Heart left ventricle (tissue), 16 donors: ENCODE measurements at regions not wholly inside any gene's neighbourhood (a gene's known extent, or its start where the extent isn't known, plus 50 kb on each side); places are given as distances from the start of the nearest gene placed in this dataset.

Experiments used
- ATAC-seq, 4 donors: fragments of 200-7000 bp; cut with Tn5 transposase; one replicate each; pipeline ENCODE4 v1.9.1; 2020 to 2022; ENCODE audit warnings: moderate library complexity in 4 of 4, mild to moderate bottlenecking in 3 of 4, moderate number of reproducible peaks in 1 of 4
- DNase-seq, 5 donors: peaks; one replicate each; pipeline ENCODE4 v3.0.0-alpha.2; 2020
- H3K27ac ChIP-seq, 12 donors: fragments of 200-600 bp; sonication (generic) in 4 of 12; one replicate each; pipeline versions ENCODE4 v1.5.0 to v1.8.0; 2016 to 2022; ENCODE audit warnings: mild to moderate bottlenecking in 2 of 12
- H3K27me3 ChIP-seq, 9 donors: fragments of 200-600 bp; sonication (generic) in 2 of 9; one replicate each; pipeline versions ENCODE4 v1.5.1 to v1.8.0; 2016 to 2022; ENCODE audit warnings: mild to moderate bottlenecking in 3 of 9
- H3K36me3 ChIP-seq, 9 donors: fragments of 200-600 bp; sonication (generic) in 2 of 9; one replicate each; pipeline versions ENCODE4 v1.5.0 to v1.8.0; 2018 to 2022; ENCODE audit warnings: mild to moderate bottlenecking in 2 of 9
- H3K4me1 ChIP-seq, 12 donors: fragments of 200-600 bp; sonication (generic) in 4 of 12; one replicate each; pipeline versions ENCODE4 v1.5.0 to v1.8.0; 2016 to 2022; ENCODE audit warnings: mild to moderate bottlenecking in 3 of 12
- H3K4me3 ChIP-seq, 12 donors: fragments of 200-600 bp; sonication (generic) in 4 of 12; one replicate each; pipeline versions ENCODE4 v1.5.0 to v1.8.0; 2017 to 2022; ENCODE audit warnings: mild to moderate bottlenecking in 9 of 12, moderate library complexity in 4 of 12
- H3K9me3 ChIP-seq, 12 donors: fragments of 200-600 bp; sonication (generic) in 4 of 12; one replicate each; pipeline versions ENCODE4 v1.5.0 to v1.8.0; 2016 to 2022; ENCODE audit warnings: mild to moderate bottlenecking in 1 of 12
- CTCF ChIP-seq, 12 donors: fragments of 200-600 bp; sonication (generic) in 4 of 12; IDR thresholded peaks; one replicate each; pipeline versions ENCODE4 v1.5.0 to v1.8.0; 2018 to 2022; ENCODE audit warnings: antibody characterized with exemption in 12 of 12, mild to moderate bottlenecking in 5 of 12
- POLR2A ChIP-seq, 2 donors: fragments of 450-650 bp; IDR thresholded peaks; one replicate each; pipeline ENCODE4 v1.6.1; 2017; ENCODE audit warnings: antibody characterized with exemption in 2 of 2, mild to moderate bottlenecking in 2 of 2, moderate library complexity in 2 of 2
- WGBS, 4 donors: extraction: QIAGEN DNeasy Blood & Tissue Kit in 2 of 4; methylation state at CpG; one replicate each; pipeline versions ENCODE4 v1.1.5 to v1.1.7; 2013 to 2018; 5-methylcytosine and 5-hydroxymethylcytosine counted together
- intact Hi-C, 10 donors: fragments of 100-400 bp; cut with DNase I; formaldehyde crosslinking; loops; one replicate each; pipeline versions ENCODE4 v1.11.1 to v1.14.2; 2022
- donor health status: ischemic (EF 13 %, LVEDD 7.1; RV severe dilation, severe dysfunction).
- donor health status: healthy with polysubstance abuse.
- donor health status: DM: no; HTN: yes; CAD: no.
- donor health status: DM: no; HTN: no; CAD: no.
- donor health status: ischemic (EF 25% LVEDD 6.9; RV normal size, moderate dysfunction).
- donor health status: ischemic (EF 25% LVEDD 5.7; RV mildly dilated, moderate dysfunction).
- donor health status: healthy.
- donor health status: DM: yes; HTN: yes; CAD: no.
- donor health status: ischemic (EF 35%, LVEDD 5.7; RV mildly dilated, moderate dysfunction).
- donor health status: nonischemic (EF 11% LVEDD 7.7; RV severe dilation, severe dysfunction).
- donor health status: DM: yes; HTN: yes; CAD: no.
- donor health status: PGD.
- donor health status: ischemic (EF 29% LVEDD 5.4; RV normal size, mild dysfunction).
- donor health status: nonischemic (EF 23%, LVEDD 6.1; RV moderate dilation, normal function).

DNA sequence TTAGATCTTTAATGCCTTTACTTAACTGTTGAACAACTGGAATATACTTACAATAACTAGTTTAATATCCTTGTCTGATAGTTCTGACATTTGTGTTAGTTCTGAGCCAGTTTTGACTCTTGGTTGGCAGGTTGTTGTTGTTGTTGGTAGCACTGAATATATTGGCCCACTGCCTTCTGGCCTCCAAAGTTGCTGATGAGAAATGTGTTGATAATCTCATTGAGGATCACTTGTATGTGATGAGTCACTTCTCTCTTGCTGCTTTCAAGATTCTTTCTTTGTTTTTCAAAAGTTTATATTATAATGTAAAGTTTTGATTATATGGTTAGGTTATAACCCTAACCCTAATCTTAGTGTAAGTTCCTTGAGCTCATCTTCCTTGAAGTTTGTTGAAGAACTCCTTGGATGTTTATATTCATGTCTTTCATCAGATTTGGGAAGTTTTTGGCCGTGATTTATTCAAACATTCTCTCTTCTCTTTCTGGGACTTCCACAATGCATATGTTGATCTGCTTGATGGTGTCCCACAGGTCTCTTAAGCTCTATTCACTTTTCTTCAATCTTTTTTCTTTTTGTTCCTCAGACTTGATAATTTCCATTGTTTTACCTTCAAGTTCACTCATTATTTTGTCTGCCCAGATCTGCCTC is 149.7 kb downstream of the FGF18 start:
- H3K4me1 ChIP-seq, result peaks cover 0 to 18% (median 0%) of the 10 kb centered on the region in 12 donors
- ATAC-seq, result no peak
- 0 to 84% (median 0%) methylated on average over 1 of the region's 1 CpG for WGBS, 4 donors
- H3K4me3 ChIP-seq, result no peak overlapping the region
- intact Hi-C loops, result no loop called here
- DNase-seq, result no peak
- no peaks in the 10 kb centered on the region for H3K36me3 ChIP-seq
- TF ChIP-seq CTCF (IDR thresholded peaks at IDR 0.05) (no peak), POLR2A (IDR thresholded peaks at IDR 0.05) (no peak)
- no peaks in the 10 kb centered on the region for H3K27me3 ChIP-seq
- H3K27ac ChIP-seq, result no peak overlapping the region
- peaks cover 0 to 28% (median 14%) of the 10 kb centered on the region in 12 donors for H3K9me3 ChIP-seq

- intact Hi-C loops, result loop anchor here in 5 of 10 donors (10.0 kb wide), 2 partner anchors 76 to 146 kb away; no protein-coding TSS in a partner anchor
Measured at GRCh38 chr5:171570244-171570825, 150.9 kb downstream of the FGF18 start.

DNA sequence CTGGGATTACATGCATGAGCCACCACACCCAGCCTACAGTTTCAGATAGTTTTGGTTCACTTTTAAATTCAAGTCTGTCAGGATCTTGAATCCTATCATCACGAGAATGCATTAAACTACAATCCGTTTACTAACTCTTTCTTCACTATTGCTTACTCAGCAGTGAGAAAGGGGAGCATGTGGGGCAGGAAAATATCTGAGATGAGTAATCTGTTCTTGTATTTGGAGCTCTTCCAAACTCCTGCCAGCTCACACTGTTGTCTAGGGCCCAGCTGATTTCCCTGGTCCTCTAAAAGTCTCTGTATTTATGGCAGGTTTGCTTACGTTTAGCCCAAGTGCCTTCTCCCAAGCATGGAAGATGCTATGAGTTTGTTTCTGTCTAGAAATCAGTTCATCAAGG is 152.2 kb downstream of the FGF18 start:
- Histone ChIP-seq H3K36me3 (no peaks in the 10 kb centered on the region), H3K9me3 (peaks cover 0 to 28% (median 16%) of the 10 kb centered on the region in 12 donors), H3K4me3 (no peak overlapping the region), H3K4me1 (peaks cover 0 to 18% (median 0%) of the 10 kb centered on the region in 12 donors), H3K27ac (peak overlapping the region in 1 of 12 donors; percentile 78), H3K27me3 (no peaks in the 10 kb centered on the region)
- no peak for DNase-seq
- intact Hi-C loops, result loop anchor here in 5 of 10 donors (10.0 kb wide), 2 partner anchors 77 to 147 kb away; no protein-coding TSS in a partner anchor
- 42 to 55% (median 48%) methylated on average over 3 of the region's 3 CpGs for WGBS, 4 donors
- ATAC-seq, result no peak
- TF ChIP-seq CTCF (IDR thresholded peaks at IDR 0.05) (no peak), POLR2A (IDR thresholded peaks at IDR 0.05) (no peak)

More at GRCh38 chr5:171570244-171570825, 150.9 kb downstream of the FGF18 start:
- ATAC-seq (no peak), DNase-seq (no peak)
- H3K9me3 ChIP-seq, result peaks cover 0 to 28% (median 14%) of the 10 kb centered on the region in 12 donors
- no peak for TF ChIP-seq CTCF (IDR thresholded peaks at IDR 0.05)
- TF ChIP-seq POLR2A (IDR thresholded peaks at IDR 0.05), result no peak
- H3K27me3 ChIP-seq, result no peaks in the 10 kb centered on the region
- H3K36me3 ChIP-seq, result no peaks in the 10 kb centered on the region
- H3K4me1 ChIP-seq, result peaks cover 0 to 18% (median 0%) of the 10 kb centered on the region in 12 donors
- 61 to 81% (median 70%) methylated on average over 2 of the region's 2 CpGs for WGBS, 4 donors
- no peak overlapping the region for H3K4me3 ChIP-seq
- H3K27ac ChIP-seq, result no peak overlapping the region

DNA sequence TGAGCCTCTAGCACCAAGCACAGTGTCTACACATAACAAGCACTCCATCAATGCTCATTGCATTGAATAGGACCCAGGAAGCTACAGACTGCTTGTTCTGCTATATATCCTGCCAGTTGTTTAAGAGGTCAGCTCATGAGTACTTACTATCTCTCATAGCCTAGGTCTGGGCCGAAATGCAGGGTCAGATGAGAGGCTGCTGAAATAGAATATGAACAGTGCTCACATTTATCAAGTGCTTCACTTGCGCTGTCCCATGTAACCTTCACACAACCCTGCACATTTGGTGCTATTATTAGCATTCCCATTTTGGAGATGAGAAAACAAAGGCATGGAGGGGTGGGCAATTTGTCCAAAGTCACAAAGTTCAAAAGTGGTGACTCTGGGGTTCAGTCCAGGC is 153.6 kb downstream of the FGF18 start:
- no peaks in the 10 kb centered on the region for H3K36me3 ChIP-seq
- WGBS, 4 donors, result 53 to 69% (median 54%) methylated on average over 2 of the region's 2 CpGs
- TF ChIP-seq POLR2A (IDR thresholded peaks at IDR 0.05) (no peak), CTCF (IDR thresholded peaks at IDR 0.05) (no peak)

More for the DNA sequence above, 153.6 kb downstream of the FGF18 start:
- Histone ChIP-seq H3K27ac (peak overlapping the region in 8 of 12 donors; percentile 39 to 78 (median 56)), H3K4me3 (no peak overlapping the region), H3K4me1 (peaks cover 0 to 24% (median 1%) of the 10 kb centered on the region in 12 donors), H3K9me3 (peaks cover 0 to 28% (median 16%) of the 10 kb centered on the region in 12 donors), H3K27me3 (no peaks in the 10 kb centered on the region)
- DNase-seq (peak in 1 of 5 donors; percentile 56), ATAC-seq (peak; percentile 80 to 86 (median 83))
- intact Hi-C loops, result loop anchor here in 5 of 10 donors (10.0 kb wide), 2 partner anchors 78 to 148 kb away; no protein-coding TSS in a partner anchor
